ENCODE measurements at regions not wholly inside any gene's neighbourhood (a gene's known extent, or its start where the extent isn't known, plus 50 kb on each side); places are given as distances from the start of the nearest gene placed in this dataset.

- no peaks in the 10 kb centered on the region for H3K9me3 Mint-ChIP-seq (ENCODE audit: unreplicated experiment)
- no peaks in the 10 kb centered on the region for H3K4me1 Mint-ChIP-seq (ENCODE audit: low read depth, unreplicated experiment)
- no peak for TF ChIP-seq CTCF (IDR thresholded peaks at IDR 0.05; ENCODE audit: partially characterized antibody, unreplicated experiment)
- no peaks in the 10 kb centered on the region for H3K27me3 Mint-ChIP-seq (ENCODE audit: unreplicated experiment)
- no peak overlapping the region for H3K4me3 Mint-ChIP-seq (ENCODE audit: unreplicated experiment)
- H3K27ac Mint-ChIP-seq (ENCODE audit: unreplicated experiment): no peak overlapping the region
- no peak for DNase-seq
- H3K36me3 Mint-ChIP-seq (ENCODE audit: unreplicated experiment): no peaks in the 10 kb centered on the region
Measured at GRCh38 chr3:78115983-78116382, 1076.1 kb downstream of the ROBO2 start.

- Mint-ChIP-seq H3K4me1 (ENCODE audit: low read depth, unreplicated experiment) (no peaks in the 10 kb centered on the region), H3K4me3 (ENCODE audit: unreplicated experiment) (no peak overlapping the region), H3K9me3 (ENCODE audit: unreplicated experiment) (no peaks in the 10 kb centered on the region), H3K27me3 (ENCODE audit: unreplicated experiment) (no peaks in the 10 kb centered on the region), H3K36me3 (ENCODE audit: unreplicated experiment) (no peaks in the 10 kb centered on the region), H3K27ac (ENCODE audit: unreplicated experiment) (no peak overlapping the region)
- TF ChIP-seq CTCF (IDR thresholded peaks at IDR 0.05; ENCODE audit: partially characterized antibody, unreplicated experiment): no peak
- DNase-seq: no peak
Measured at GRCh38 chr3:78116874-78117273, 1077.0 kb downstream of the ROBO2 start.

GRCh38 chr3:78123058-78123457 lies 1083.2 kb downstream of the ROBO2 start:
- no peaks in the 10 kb centered on the region for H3K4me1 Mint-ChIP-seq (ENCODE audit: low read depth, unreplicated experiment)
- no peak overlapping the region for H3K4me3 Mint-ChIP-seq (ENCODE audit: unreplicated experiment)
- H3K36me3 Mint-ChIP-seq (ENCODE audit: unreplicated experiment): no peaks in the 10 kb centered on the region
- no peaks in the 10 kb centered on the region for H3K27me3 Mint-ChIP-seq (ENCODE audit: unreplicated experiment)
- no peak overlapping the region for H3K27ac Mint-ChIP-seq (ENCODE audit: unreplicated experiment)
- no peaks in the 10 kb centered on the region for H3K9me3 Mint-ChIP-seq (ENCODE audit: unreplicated experiment)
- TF ChIP-seq CTCF (IDR thresholded peaks at IDR 0.05; ENCODE audit: partially characterized antibody, unreplicated experiment): no peak
- DNase-seq: no peak

GRCh38 chr3:78129707-78130106 lies 1089.8 kb downstream of the ROBO2 start:
- H3K4me1 Mint-ChIP-seq (ENCODE audit: low read depth, unreplicated experiment): no peaks in the 10 kb centered on the region
- H3K4me3 Mint-ChIP-seq (ENCODE audit: unreplicated experiment): no peak overlapping the region
- DNase-seq: no peak
- H3K27ac Mint-ChIP-seq (ENCODE audit: unreplicated experiment): no peak overlapping the region
- H3K36me3 Mint-ChIP-seq (ENCODE audit: unreplicated experiment): no peaks in the 10 kb centered on the region
- no peaks in the 10 kb centered on the region for H3K9me3 Mint-ChIP-seq (ENCODE audit: unreplicated experiment)
- H3K27me3 Mint-ChIP-seq (ENCODE audit: unreplicated experiment): no peaks in the 10 kb centered on the region
- no peak for TF ChIP-seq CTCF (IDR thresholded peaks at IDR 0.05; ENCODE audit: partially characterized antibody, unreplicated experiment)

- Mint-ChIP-seq H3K27ac (ENCODE audit: unreplicated experiment) (no peak overlapping the region), H3K36me3 (ENCODE audit: unreplicated experiment) (no peaks in the 10 kb centered on the region), H3K4me3 (ENCODE audit: unreplicated experiment) (no peak overlapping the region), H3K4me1 (ENCODE audit: low read depth, unreplicated experiment) (no peaks in the 10 kb centered on the region), H3K27me3 (ENCODE audit: unreplicated experiment) (no peaks in the 10 kb centered on the region), H3K9me3 (ENCODE audit: unreplicated experiment) (no peaks in the 10 kb centered on the region)
- DNase-seq: no peak
- no peak for TF ChIP-seq CTCF (IDR thresholded peaks at IDR 0.05; ENCODE audit: partially characterized antibody, unreplicated experiment)
Measured at GRCh38 chr3:78130741-78131290, 1090.9 kb downstream of the ROBO2 start.
